ENCODE measurements at regions not wholly inside any gene's neighbourhood (a gene's known extent, or its start where the extent isn't known, plus 50 kb on each side); places are given as distances from the start of the nearest gene placed in this dataset.

GRCh38 chr14:84792722-84793410 is 737.1 kb upstream of the FLRT2 start:
- DNase-seq = no peak

GRCh38 chr14:84797326-84797725 is 732.6 kb upstream of the FLRT2 start:
- DNase-seq = no peak

- no peak for DNase-seq
These were observed 725.5 kb upstream of the FLRT2 start for GRCh38 chr14:84804468-84804867.

- no peak for DNase-seq
These were observed 725.0 kb upstream of the FLRT2 start for GRCh38 chr14:84804895-84805294.

- no peak for DNase-seq
These were observed 723.8 kb upstream of the FLRT2 start for GRCh38 chr14:84806181-84806580.

GRCh38 chr14:84806622-84807021 is 723.3 kb upstream of the FLRT2 start:
- DNase-seq = peak; percentile 42

GRCh38 chr14:84807673-84808072 is 722.3 kb upstream of the FLRT2 start:
- no peak for DNase-seq

GRCh38 chr14:84809158-84809557 is 720.8 kb upstream of the FLRT2 start:
- DNase-seq = no peak

- no peak for DNase-seq
These were observed 715.6 kb upstream of the FLRT2 start for GRCh38 chr14:84814391-84814790.

- DNase-seq = no peak
These were observed 710.4 kb upstream of the FLRT2 start for GRCh38 chr14:84819528-84819927.

GRCh38 chr14:84825481-84826251 is 704.3 kb upstream of the FLRT2 start:
- DNase-seq = peak; percentile 38

GRCh38 chr14:84826294-84826693 is 703.6 kb upstream of the FLRT2 start:
- peak; percentile 43 for DNase-seq

GRCh38 chr14:84850595-84850994 is 679.3 kb upstream of the FLRT2 start:
- DNase-seq = no peak

- no peak for DNase-seq
These were observed 673.0 kb upstream of the FLRT2 start for GRCh38 chr14:84856751-84857534.

- peak; percentile 14 for DNase-seq
These were observed 672.4 kb upstream of the FLRT2 start for GRCh38 chr14:84857571-84857970.

GRCh38 chr14:84859116-84859515 is 670.8 kb upstream of the FLRT2 start:
- DNase-seq = no peak

- no peak for DNase-seq
These were observed 665.2 kb upstream of the FLRT2 start for GRCh38 chr14:84864548-84865271.

- DNase-seq = no peak
These were observed 658.2 kb upstream of the FLRT2 start for GRCh38 chr14:84871734-84872133.

- DNase-seq = no peak
These were observed 655.5 kb upstream of the FLRT2 start for GRCh38 chr14:84874436-84874835.

GRCh38 chr14:84877061-84877460 is 652.9 kb upstream of the FLRT2 start:
- no peak for DNase-seq

- no peak for DNase-seq
These were observed 647.1 kb upstream of the FLRT2 start for GRCh38 chr14:84882830-84883229.

- DNase-seq = no peak
These were observed 644.9 kb upstream of the FLRT2 start for GRCh38 chr14:84885061-84885460.

GRCh38 chr14:84891404-84891803 is 638.5 kb upstream of the FLRT2 start:
- DNase-seq = no peak

Measured in kidney glomerular epithelial cell (primary cell).